ENCODE measurements at regions not wholly inside any gene's neighbourhood (a gene's known extent, or its start where the extent isn't known, plus 50 kb on each side); places are given as distances from the start of the nearest gene placed in this dataset.

DNA sequence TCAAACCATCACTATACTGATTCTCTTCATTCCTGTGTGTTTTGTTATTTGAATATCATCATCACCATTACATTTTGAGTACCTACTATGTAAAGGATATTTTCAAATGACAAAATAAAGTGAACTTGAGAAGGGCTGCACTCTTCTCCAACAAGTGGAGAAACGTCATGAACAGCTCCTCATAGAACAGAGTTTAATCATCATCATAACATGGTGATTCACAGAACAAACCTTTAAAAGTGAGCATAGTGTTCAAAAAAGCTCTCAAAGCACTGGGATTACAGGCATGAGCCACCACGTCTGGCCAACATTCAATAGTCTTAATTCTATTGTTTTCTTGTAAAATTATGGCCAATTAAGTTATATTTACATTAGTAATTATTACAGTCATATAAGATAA is 993.9 kb downstream of the PDHA2 start:
- TF ChIP-seq SMC3 (IDR thresholded peaks at IDR 0.05; ENCODE audit: low read depth, low read length) (no peak), POLR2A (IDR thresholded peaks at IDR 0.05; ENCODE audit: low read depth, low read length) (no peak), MAZ (IDR thresholded peaks at IDR 0.05; ENCODE audit: borderline replicate concordance, low read depth, low read length) (no peak), CEBPB (IDR thresholded peaks at IDR 0.05; ENCODE audit: low read depth, low read length) (no peak), RAD21 (IDR thresholded peaks at IDR 0.05; ENCODE audit: low read length) (no peak), BHLHE40 (IDR thresholded peaks at IDR 0.05; ENCODE audit: low read depth, low read length) (no peak)
- TF ChIP-seq, protein P1, sequence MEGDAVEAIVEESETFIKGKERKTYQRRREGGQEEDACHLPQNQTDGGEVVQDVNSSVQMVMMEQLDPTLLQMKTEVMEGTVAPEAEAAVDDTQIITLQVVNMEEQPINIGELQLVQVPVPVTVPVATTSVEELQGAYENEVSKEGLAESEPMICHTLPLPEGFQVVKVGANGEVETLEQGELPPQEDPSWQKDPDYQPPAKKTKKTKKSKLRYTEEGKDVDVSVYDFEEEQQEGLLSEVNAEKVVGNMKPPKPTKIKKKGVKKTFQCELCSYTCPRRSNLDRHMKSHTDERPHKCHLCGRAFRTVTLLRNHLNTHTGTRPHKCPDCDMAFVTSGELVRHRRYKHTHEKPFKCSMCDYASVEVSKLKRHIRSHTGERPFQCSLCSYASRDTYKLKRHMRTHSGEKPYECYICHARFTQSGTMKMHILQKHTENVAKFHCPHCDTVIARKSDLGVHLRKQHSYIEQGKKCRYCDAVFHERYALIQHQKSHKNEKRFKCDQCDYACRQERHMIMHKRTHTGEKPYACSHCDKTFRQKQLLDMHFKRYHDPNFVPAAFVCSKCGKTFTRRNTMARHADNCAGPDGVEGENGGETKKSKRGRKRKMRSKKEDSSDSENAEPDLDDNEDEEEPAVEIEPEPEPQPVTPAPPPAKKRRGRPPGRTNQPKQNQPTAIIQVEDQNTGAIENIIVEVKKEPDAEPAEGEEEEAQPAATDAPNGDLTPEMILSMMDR (conservative IDR thresholded peaks at IDR 0.05; ENCODE audit: low read depth, low read length), result no peak
